ENCODE measurements at regions not wholly inside any gene's neighbourhood (a gene's known extent, or its start where the extent isn't known, plus 50 kb on each side); places are given as distances from the start of the nearest gene placed in this dataset.

- Histone ChIP-seq H3K4me1 (ENCODE audit: control insufficient read depth, extremely low read depth, insufficient read depth, low read length) (no peaks in the 10 kb centered on the region), H3K9me3 (ENCODE audit: control insufficient read depth, insufficient read depth, low read depth, low read length) (no peaks in the 10 kb centered on the region), H3K36me3 (ENCODE audit: control insufficient read depth, insufficient read depth, low read length) (no peaks in the 10 kb centered on the region), H3K9ac (ENCODE audit: insufficient read depth, low read length) (no peak overlapping the region), H3K27ac (ENCODE audit: insufficient read depth, low read length) (no peak overlapping the region), H3K4me3 (replicated peaks in 1 of 4; ENCODE audit: control extremely low read depth in 1 of 4, insufficient read depth in 1 of 4, low read depth in 3 of 4, low read length in 4 of 4) (no peak overlapping the region), H3K4me2 (ENCODE audit: extremely low read depth, insufficient read depth, low read length) (no peak overlapping the region), H4K20me1 (ENCODE audit: control insufficient read depth, extremely low read depth, insufficient read depth, low read length) (no peaks in the 10 kb centered on the region), H3K79me2 (ENCODE audit: control insufficient read depth, insufficient read depth, low read length) (no peaks in the 10 kb centered on the region), H2AFZ (ENCODE audit: low read length) (no peak overlapping the region), H3K27me3 (ENCODE audit: control insufficient read depth, insufficient read depth, low read length) (no peaks in the 10 kb centered on the region)
- TF ChIP-seq CTCF (conservative IDR thresholded peaks at IDR 0.05 in 1 of 2, IDR thresholded peaks at IDR 0.05 in 1 of 2; ENCODE audit: low read depth in 1 of 2, low read length in 2 of 2) (no peak), EZH2 (IDR thresholded peaks at IDR 0.05; ENCODE audit: low read length, missing control alignments) (no peak)
- DNase-seq (ENCODE audit: low read depth in 2 of 2) = no peak
Observed at GRCh38 chr10:107342711-107343110, 178.2 kb upstream of the SORCS1 start.

- H3K27me3 ChIP-seq (ENCODE audit: control insufficient read depth, insufficient read depth, low read length) = no peaks in the 10 kb centered on the region
- no peaks in the 10 kb centered on the region for H3K4me1 ChIP-seq (ENCODE audit: control insufficient read depth, extremely low read depth, insufficient read depth, low read length)
- H2AFZ ChIP-seq (ENCODE audit: low read length) = no peak overlapping the region
- H3K27ac ChIP-seq (ENCODE audit: insufficient read depth, low read length) = no peak overlapping the region
- no peaks in the 10 kb centered on the region for H3K79me2 ChIP-seq (ENCODE audit: control insufficient read depth, insufficient read depth, low read length)
- no peak for DNase-seq (ENCODE audit: low read depth in 2 of 2)
- no peak for TF ChIP-seq CTCF (conservative IDR thresholded peaks at IDR 0.05 in 1 of 2, IDR thresholded peaks at IDR 0.05 in 1 of 2; ENCODE audit: low read depth in 1 of 2, low read length in 2 of 2)
- no peak for TF ChIP-seq EZH2 (IDR thresholded peaks at IDR 0.05; ENCODE audit: low read length, missing control alignments)
- no peak overlapping the region for H3K4me2 ChIP-seq (ENCODE audit: extremely low read depth, insufficient read depth, low read length)
- no peak overlapping the region for H3K9ac ChIP-seq (ENCODE audit: insufficient read depth, low read length)
- H3K4me3 ChIP-seq (replicated peaks in 1 of 4; ENCODE audit: control extremely low read depth in 1 of 4, insufficient read depth in 1 of 4, low read depth in 3 of 4, low read length in 4 of 4) = no peak overlapping the region
- H3K36me3 ChIP-seq (ENCODE audit: control insufficient read depth, insufficient read depth, low read length) = no peaks in the 10 kb centered on the region
- H4K20me1 ChIP-seq (ENCODE audit: control insufficient read depth, extremely low read depth, insufficient read depth, low read length) = no peaks in the 10 kb centered on the region
- H3K9me3 ChIP-seq (ENCODE audit: control insufficient read depth, insufficient read depth, low read depth, low read length) = no peaks in the 10 kb centered on the region
Observed at GRCh38 chr10:107341281-107341680, 176.8 kb upstream of the SORCS1 start.

- Histone ChIP-seq H3K79me2 (ENCODE audit: control insufficient read depth, insufficient read depth, low read length) (no peaks in the 10 kb centered on the region), H3K4me2 (ENCODE audit: extremely low read depth, insufficient read depth, low read length) (no peak overlapping the region), H3K4me1 (ENCODE audit: control insufficient read depth, extremely low read depth, insufficient read depth, low read length) (no peaks in the 10 kb centered on the region), H3K9ac (ENCODE audit: insufficient read depth, low read length) (no peak overlapping the region), H3K36me3 (ENCODE audit: control insufficient read depth, insufficient read depth, low read length) (no peaks in the 10 kb centered on the region), H2AFZ (ENCODE audit: low read length) (no peak overlapping the region), H3K27ac (ENCODE audit: insufficient read depth, low read length) (no peak overlapping the region), H3K9me3 (ENCODE audit: control insufficient read depth, insufficient read depth, low read depth, low read length) (no peaks in the 10 kb centered on the region), H4K20me1 (ENCODE audit: control insufficient read depth, extremely low read depth, insufficient read depth, low read length) (no peaks in the 10 kb centered on the region), H3K27me3 (ENCODE audit: control insufficient read depth, insufficient read depth, low read length) (no peaks in the 10 kb centered on the region), H3K4me3 (replicated peaks in 1 of 4; ENCODE audit: control extremely low read depth in 1 of 4, insufficient read depth in 1 of 4, low read depth in 3 of 4, low read length in 4 of 4) (no peak overlapping the region)
- TF ChIP-seq EZH2 (IDR thresholded peaks at IDR 0.05; ENCODE audit: low read length, missing control alignments) = no peak
- TF ChIP-seq CTCF (conservative IDR thresholded peaks at IDR 0.05 in 1 of 2, IDR thresholded peaks at IDR 0.05 in 1 of 2; ENCODE audit: low read depth in 1 of 2, low read length in 2 of 2) = no peak
- DNase-seq (ENCODE audit: low read depth in 2 of 2) = no peak
Observed at GRCh38 chr10:107340326-107340725, 175.8 kb upstream of the SORCS1 start.

Data from fibroblast of lung (primary cell).